ENCODE measurements at regions not wholly inside any gene's neighbourhood (a gene's known extent, or its start where the extent isn't known, plus 50 kb on each side); places are given as distances from the start of the nearest gene placed in this dataset.
"Not testable (repeated sequence)": the region's sequence is repeated elsewhere in the genome, so short reads cannot be mapped to it uniquely, and the experiment has no call there.

DNA sequence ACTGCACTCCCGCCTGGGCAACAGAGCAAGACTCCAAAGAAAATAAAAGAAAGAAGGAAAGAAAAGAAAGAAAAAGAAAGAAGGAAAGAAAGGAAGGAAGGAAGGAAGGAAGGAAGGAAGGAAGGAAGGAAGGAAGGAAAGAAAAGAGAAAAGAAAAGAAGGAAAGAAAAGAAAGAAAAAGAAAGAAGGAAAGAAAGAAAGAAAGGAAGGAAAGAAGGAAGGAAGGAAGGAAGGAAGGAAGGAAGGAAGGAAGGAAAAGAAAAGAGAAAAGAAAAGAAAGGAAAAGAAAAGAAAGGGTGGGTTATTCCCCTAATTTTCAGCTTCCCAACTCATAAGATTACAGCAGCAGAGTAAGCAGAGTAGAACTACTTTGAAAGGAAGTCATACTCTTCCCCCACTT lies 64.4 kb downstream of the TMEM200C start:
- H3K4me3 ChIP-seq (ENCODE audit: low read depth, low read length); DNase-seq (ENCODE audit: low read depth): not testable (repeated sequence)

DNA sequence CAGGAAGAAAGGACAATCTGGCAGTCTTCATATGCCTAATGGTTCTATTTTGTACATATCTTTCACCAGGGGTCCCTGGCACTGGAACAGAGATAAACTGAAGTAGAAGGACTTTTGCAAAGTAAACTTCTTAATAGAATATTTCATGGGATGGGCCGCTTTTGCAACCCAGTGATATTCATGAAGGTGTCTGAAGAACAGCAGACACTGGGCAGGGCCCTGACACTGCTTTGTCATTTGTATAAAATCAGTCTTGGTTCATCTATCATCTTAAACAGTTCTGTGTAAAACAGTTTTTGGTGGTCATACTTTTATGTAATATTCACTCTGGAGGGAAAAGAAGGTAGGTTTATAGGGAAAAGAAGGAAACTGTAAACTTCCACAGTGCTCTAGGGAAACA lies 66.4 kb downstream of the TMEM200C start:
- no peak for DNase-seq (ENCODE audit: low read depth)
- no peak overlapping the region for H3K4me3 ChIP-seq (ENCODE audit: low read depth, low read length)

DNA sequence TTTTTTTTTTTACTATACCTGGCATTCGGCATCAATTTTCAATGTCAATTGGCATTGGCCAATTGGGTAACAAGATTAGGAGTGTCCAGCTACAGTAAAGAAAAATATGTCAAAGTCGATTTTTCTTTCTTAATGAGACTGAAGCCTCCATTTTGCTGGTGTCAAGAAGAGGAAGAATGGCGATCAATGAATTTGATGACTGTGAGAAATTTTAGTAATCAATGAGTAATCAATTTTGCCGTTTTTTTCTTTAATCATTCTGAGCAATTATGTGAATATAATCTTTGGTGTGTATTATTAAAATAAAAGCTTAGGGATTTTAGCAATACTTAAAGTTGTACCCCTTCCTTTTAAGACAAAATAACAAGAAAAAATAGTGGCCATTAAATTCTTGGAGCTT lies 69.7 kb downstream of the TMEM200C start:
- H3K4me3 ChIP-seq (ENCODE audit: low read depth, low read length), result no peak overlapping the region
- DNase-seq (ENCODE audit: low read depth), result no peak

DNA sequence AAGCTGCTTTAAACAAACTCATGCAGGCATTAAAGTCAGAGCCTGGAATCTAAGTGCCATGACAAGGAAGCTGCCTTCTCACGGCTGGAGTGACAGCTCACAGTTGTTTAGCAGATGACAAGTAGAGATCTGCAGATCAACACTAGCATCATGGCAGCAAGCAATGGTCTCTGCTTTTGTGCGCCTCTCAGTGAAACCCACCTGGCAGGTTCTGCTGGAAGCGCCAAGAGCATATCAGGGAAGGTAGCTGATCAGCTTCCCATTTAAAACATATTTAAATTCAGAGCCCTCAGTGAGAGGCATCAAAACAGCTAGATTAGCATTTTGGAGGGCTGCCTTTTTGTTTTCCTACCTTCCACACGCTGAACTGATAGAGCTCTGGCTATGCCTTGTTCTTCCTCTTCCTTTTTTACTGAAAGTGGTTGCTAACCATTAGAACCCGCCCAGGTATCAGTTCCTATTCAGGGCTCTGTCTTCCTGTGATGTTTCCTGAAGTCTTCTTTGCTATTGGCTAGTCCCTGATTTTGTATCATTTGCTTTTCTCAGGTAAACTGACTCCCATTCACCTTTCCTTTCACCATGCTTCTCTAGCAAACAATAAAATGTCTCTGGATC lies 70.8 kb downstream of the TMEM200C start:
- no peak overlapping the region for H3K4me3 ChIP-seq (ENCODE audit: low read depth, low read length)
- DNase-seq (ENCODE audit: low read depth), result no peak

DNA sequence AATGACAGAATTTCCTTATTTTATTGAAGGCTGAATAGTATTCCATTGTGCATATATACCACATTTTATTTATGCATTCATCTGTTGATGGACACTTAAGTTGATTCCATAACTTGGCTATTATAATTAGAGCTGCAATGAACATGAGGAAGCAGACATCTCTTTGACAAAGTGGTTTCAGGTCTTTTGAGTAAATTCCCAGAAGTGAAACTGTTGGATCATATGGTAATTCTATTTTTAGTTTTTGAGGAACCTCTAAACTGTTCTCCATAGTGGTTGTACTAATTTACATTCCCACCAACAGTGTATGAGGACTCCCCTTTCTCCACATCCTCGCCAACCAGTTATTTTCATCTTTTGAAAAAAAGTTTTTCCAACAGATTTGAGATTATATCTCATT lies 77.5 kb downstream of the TMEM200C start:
- no peak for DNase-seq (ENCODE audit: low read depth)
- no peak overlapping the region for H3K4me3 ChIP-seq (ENCODE audit: low read depth, low read length)

DNA sequence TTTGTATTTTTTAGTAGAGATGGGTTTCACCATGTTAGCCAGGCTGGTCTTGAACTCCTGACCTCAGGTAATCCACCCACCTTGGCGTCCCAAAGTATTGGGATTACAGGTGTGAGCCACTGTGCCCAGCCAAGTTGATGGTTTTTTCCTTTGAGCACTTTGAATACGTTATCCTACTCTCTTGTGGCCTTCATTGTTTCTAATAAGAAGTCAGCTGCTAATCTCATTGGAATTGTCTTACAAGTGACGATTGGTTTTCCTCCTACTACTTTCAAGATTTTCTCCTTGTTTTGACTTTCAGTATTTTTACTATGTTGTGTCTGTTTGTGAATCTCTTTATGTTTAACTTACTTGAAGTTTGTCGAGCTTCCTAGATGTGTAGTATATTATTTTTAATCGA lies 88.5 kb downstream of the TMEM200C start:
- H3K4me3 ChIP-seq (ENCODE audit: low read depth, low read length), result no peak overlapping the region
- no peak for DNase-seq (ENCODE audit: low read depth)

DNA sequence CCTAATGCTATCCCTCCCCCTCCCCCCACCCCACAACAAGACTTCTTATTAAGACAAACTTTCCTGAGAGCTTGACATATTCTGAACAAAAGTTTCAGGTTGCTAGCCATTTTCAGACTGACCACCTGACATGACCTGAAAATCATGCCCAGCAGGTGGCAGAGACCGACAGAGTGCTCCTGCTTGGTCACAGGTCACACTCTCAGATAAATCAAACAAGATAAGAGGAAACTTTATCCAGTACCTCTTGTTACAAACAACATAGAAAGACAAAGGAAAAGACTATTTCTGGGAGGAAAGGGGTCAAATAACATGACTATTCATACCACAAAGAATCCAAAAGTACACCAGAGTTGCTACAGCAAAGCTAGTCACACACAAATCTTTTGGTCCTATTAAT lies 107.4 kb downstream of the TMEM200C start:
- no peak overlapping the region for H3K4me3 ChIP-seq (ENCODE audit: low read depth, low read length)

DNA sequence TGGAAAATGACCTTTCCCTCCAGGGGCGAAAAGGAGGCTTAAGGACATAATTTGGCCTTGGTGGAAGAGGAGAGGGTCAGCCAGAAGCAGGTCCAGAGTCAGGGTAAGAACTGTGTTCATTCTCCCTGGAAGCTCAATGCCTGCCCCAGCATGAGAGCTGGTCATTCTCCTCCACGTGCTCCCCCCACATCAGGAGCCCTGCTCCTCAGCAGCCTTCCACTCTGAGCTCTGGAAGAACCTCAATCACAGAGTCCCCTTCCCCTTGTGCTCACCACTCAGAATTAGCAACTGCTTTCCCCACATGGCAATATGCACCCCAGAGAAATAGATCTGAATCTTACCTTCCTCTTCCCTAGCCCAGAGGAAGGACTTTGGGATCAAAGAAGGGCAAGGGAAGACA lies 115.4 kb downstream of the TMEM200C start:
- no peak for DNase-seq (ENCODE audit: low read depth)
- H3K4me3 ChIP-seq (ENCODE audit: low read depth, low read length), result no peak overlapping the region

More for the DNA sequence above, 107.4 kb downstream of the TMEM200C start:
- DNase-seq (ENCODE audit: low read depth), result no peak

DNA sequence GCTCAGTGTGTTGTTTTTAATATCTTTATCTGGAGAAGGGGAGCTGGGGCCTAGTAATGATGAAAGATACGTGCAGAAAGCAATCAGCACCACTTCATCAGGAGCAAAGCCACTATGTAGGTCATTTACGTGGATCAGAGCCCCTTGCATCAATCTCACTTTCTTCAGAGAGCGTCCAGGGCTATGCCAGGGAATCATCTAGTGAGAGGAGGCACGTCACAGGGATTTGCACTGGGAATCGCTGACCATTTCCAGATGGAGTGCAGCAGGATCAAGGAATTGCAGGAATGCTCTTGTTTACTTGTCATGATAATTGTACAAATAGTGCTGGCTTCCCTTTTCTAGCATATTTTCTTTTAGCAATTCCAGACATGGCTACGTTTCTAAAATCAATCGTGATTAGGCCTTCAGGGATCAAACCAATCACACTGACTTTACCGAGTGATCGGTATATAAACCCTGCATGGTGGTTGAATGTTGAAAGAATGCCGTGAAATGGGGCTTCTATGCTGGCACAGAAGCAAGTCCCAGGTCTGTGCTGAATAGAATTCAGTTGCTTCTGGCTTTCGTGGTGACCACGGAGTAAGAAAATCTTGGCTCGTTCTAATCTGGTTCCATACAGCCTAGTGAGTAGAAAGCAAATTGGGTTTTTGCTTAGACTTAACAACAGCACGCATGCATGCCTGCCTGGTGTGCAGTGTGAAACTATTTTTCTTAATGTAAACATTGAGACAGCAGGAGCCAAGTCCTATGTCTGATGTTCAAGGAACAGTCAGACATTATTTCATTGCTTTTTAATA lies 122.8 kb downstream of the TMEM200C start:
- H3K4me3 ChIP-seq (ENCODE audit: low read depth, low read length), result no peak overlapping the region
- DNase-seq (ENCODE audit: low read depth), result no peak

DNA sequence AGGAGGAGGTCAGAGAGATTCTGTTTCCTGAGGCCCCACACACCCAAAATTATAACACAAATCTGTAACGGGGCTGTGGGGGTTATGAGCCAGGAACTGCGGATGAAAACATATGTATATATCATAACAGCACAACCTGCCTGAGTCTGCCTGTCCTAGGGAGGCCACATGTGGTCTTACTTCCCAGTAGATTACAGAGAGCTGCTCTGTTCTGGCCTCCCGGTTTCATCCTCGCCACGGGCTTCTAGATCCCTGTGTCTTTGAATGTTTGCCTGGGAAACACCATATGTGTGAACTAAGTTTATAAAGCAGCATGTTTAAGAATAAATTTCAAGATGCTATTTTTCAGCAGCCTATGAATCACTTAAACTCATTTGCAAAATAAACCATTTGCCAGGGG lies 124.0 kb downstream of the TMEM200C start:
- no peak for DNase-seq (ENCODE audit: low read depth)
- H3K4me3 ChIP-seq (ENCODE audit: low read depth, low read length), result no peak overlapping the region

DNA sequence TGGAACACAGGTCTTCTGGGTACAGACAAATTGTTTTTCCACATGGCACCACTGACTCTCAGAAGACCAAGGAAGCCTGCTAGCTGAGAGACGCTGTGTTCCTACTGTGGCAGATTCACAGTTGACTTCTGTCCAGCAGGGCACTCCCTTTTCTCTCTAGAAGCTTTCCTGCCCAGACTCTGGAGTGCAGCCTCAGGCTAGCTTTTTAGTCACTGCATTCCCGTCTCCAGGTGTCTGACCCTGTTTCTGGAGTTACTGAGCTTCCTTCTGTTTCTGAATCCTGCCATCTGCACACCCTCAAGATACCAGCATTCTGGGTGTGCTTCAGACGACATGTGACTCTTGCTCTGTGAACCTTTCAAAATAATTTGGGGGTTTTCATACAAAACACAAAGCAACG lies 125.1 kb downstream of the TMEM200C start:
- no peak overlapping the region for H3K4me3 ChIP-seq (ENCODE audit: low read depth, low read length)
- DNase-seq (ENCODE audit: low read depth), result no peak

DNA sequence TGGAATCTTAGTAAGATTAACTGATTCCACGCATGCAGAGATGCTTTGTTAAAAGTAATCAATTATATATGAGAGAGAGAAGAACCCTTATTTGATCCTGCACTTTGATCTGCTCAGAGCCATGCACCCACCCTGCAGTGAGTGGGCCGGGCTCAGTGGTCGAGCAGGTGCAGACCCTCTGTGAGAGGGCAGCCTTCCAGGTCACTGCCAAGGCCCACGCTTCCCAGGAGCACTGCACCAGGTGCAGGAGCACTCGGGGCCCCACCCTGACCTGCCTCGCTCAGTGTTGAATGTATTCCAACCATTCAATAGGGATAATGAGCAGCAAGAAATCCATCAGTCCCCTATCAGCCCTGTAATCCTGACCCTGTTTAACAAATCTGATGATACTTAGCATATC lies 126.9 kb downstream of the TMEM200C start:
- no peak overlapping the region for H3K4me3 ChIP-seq (ENCODE audit: low read depth, low read length)
- no peak for DNase-seq (ENCODE audit: low read depth)

DNA sequence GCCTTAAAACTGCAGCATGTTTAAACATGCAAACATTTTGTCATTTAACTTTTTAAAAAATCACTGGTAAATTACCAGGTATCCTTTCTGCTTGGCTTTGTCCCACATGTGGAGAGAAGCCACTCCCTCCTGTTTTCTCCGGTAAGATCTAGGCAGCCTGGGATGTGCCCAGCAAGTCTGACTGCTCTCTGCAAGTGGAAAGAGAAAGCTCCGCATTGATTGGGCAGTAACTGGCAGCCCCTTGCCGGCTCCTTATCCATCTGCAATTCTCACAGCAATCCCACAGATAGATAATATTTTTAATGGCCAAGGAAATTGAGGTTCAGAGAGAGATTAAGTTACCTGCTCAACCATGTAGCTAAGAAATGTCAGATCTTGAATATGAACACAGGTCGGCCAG lies 136.1 kb downstream of the TMEM200C start:
- DNase-seq (ENCODE audit: low read depth), result no peak
- no peak overlapping the region for H3K4me3 ChIP-seq (ENCODE audit: low read depth, low read length)

DNA sequence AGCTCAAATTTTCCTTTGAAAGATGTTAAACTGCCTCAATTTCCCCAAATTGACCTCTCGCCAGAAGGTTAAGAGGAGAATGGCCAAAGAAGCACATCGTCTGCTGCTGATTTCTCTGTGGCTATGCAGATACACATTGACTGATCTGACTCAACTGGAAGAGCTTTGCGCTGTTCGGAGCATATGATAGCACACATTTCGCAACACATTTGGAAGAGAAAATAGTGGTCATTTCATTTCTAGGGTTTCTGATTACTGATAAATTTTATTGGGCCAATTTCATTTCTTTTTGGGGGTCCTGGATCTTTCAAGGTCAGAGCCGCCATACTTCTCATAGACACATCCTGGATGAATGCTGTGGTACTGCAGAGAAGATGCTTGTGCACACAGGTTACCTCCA lies 138.5 kb downstream of the TMEM200C start:
- no peak for DNase-seq (ENCODE audit: low read depth)
- no peak overlapping the region for H3K4me3 ChIP-seq (ENCODE audit: low read depth, low read length)

DNA sequence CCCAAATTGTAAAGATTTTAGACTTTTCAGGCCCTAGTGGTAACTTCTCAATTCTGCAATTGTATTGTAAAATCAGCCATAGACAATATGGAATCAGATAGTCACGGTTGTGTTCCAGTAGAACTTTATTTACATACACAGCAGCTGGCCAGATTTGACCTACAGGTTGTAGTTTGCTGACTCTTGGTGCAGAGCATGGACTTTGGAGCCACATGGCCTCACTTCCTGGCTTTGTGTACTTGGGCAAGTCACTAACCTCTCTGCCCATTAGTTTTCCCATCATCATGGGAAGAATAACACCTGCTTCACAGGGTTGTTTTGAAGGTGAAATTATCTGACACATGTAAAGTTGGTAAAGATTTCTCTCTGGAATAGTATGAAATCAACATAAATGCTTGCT lies 147.6 kb downstream of the TMEM200C start:
- H3K4me3 ChIP-seq (ENCODE audit: low read depth, low read length), result no peak overlapping the region
- no peak for DNase-seq (ENCODE audit: low read depth)

DNA sequence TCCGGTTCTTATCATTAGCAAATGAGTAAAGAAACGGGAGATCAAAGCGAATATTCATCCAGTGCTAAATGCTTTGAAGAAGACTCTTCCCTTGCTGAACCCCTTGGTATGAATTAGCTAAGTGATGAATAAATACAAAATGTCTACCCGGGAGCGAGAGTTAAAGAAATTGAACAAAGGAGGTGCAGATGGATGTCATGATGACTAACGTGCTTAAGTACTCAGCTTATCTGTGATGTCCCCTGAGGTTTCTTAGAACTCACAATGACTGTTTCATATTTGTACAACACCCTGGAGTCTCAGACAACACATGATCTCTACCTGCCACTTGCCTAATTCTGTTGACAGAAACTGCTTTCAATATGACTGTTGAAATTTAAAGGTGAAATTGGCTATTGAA lies 148.5 kb downstream of the TMEM200C start:
- DNase-seq (ENCODE audit: low read depth), result no peak
- H3K4me3 ChIP-seq (ENCODE audit: low read depth, low read length), result no peak overlapping the region

DNA sequence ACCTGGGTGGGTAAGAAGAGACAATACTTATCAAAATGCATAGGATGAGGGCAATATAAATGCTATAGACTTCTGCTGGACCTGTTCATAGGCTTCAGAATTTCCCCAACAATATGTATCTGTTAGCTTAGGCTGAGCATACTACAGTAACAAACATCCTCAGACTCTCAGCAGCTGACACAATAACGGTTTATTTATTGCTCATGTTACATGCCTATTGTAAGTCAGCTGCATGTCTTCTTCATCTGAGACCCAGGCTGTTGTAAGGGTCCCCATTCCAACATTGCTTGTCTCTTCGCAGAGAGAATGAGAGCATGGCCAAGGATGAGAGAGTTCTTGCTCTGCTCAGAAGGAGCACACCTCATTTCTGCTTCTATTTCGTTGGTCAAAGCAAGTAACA lies 150.7 kb downstream of the TMEM200C start:
- no peak overlapping the region for H3K4me3 ChIP-seq (ENCODE audit: low read depth, low read length)
- DNase-seq (ENCODE audit: low read depth), result no peak

DNA sequence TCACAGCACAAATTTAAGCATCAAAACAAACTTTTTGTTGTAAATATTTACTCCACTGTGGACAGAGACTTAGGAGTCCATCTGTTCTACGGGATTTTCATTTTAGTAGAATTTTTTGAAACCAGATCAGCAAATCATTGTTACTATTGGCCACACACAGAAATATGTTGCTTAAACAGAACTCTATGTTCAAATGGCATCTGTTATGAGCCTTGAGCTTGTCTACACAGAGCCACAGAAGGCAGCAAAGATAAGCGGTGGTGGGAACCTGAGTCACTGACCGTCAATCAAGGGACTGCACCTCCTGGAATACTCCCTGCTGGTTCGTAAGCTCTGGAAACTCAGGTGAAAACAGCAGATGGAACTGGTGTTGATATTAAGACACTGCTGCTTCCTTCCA lies 156.8 kb downstream of the TMEM200C start:
- DNase-seq (ENCODE audit: low read depth), result no peak
- H3K4me3 ChIP-seq (ENCODE audit: low read depth, low read length), result no peak overlapping the region

DNA sequence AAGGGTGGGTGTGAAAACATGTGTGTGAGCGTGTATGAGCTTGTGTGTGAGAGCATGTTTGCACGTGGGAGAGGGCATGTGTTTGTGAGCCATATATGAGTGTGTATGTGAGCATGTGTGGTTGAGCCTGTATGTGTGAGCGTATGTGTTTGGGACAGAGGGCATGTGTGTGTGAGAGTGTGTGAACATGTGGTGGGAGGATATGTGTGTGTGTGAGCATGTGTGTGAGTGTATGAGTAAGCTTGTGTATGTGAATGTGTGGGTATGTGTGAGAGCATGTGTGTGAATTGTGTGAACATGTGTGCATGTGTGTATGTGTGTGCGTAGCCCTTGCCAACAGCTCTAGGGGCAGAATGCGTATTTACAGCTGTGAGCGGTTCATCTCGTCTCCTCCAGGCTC lies 163.0 kb downstream of the TMEM200C start:
- no peak for DNase-seq (ENCODE audit: low read depth)
- H3K4me3 ChIP-seq (ENCODE audit: low read depth, low read length), result no peak overlapping the region

DNA sequence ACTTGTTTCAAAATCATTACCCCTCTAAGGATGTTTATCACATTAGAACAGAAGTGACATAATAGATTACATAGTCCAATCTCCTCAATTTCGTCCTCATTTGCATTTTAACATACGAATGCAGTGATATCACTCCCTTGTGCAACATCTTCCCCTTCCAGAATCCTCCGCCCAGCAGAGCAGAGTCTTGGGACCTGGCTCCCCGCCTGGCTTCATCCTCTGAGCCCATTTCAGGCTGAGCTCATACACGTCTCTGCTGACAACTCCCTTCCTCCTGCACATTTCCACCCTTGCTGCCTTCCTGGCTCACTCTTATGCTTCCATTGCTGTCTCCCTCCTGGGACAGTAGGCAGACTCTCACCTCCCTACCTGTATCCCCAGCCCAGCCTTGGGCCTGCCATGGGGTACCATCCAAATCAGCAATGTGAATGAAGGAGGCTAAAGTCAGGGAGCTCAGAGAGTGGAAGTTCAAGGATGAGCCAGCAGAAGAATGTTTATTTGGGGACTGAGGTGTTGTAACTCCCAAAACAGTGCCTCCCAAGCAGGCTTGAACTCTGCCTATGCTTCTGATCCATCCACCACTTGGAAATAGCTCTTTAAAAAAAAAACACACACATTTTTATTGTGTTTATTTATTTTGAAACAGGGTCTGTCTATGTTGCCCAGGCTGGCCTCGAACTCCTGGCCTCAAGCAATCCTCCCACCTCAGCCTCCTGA lies 165.2 kb downstream of the TMEM200C start:
- no peak overlapping the region for H3K4me3 ChIP-seq (ENCODE audit: low read depth, low read length)
- no peak for DNase-seq (ENCODE audit: low read depth)

DNA sequence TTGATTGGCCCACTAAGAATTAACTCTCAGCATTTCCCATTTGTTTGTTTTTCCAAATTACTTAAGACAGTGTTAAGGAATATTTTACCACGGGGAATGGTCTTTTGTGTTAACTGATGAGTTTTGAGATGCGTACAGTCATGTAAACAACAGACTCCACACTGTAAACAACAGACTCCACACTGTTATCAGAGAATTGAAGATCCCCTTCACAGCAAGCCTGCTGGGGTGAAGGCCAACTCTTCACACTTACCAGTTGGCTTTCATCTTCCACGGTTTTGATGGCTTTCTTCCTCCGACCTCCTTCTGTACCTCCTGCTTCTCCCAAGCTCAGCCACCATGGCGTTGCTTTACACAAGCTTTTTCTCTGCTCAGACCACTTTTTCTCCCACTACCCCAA lies 166.8 kb downstream of the TMEM200C start:
- no peak for DNase-seq (ENCODE audit: low read depth)
- no peak overlapping the region for H3K4me3 ChIP-seq (ENCODE audit: low read depth, low read length)

All from skeletal muscle cell (primary cell).